ENCODE measurements at regions not wholly inside any gene's neighbourhood (a gene's known extent, or its start where the extent isn't known, plus 50 kb on each side); places are given as distances from the start of the nearest gene placed in this dataset.
"Not testable (repeated sequence)": the region's sequence is repeated elsewhere in the genome, so short reads cannot be mapped to it uniquely, and the experiment has no call there.

DNA sequence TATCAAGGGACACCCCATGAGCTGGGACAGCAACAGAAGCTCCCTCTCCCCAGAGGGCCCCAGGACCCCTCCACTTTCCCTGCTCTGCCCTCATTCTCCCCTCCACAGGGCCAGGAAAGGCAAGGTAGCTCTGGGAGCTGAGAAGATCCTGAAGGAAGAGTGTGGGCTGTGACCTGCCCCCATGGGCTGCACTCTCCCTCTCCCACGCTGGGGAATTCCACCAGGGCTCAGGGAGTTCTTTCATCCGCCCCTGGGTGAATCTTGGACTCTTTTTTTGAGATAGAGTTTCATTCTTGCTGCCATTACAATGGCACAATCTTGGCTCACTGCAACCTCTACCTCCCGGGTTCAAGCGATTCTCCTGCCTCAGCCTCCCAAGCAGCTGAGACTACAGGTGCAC lies 73.8 kb downstream of the C9orf50 start:
- ChIA-PET CTCF (interaction anchor here (0.6 to 1.7 kb wide), 4 partner anchors 12 to 655 kb away, joined by 3 to 4 read pairs (median 4); no protein-coding TSS in a partner anchor), POLR2A (interaction anchor here (0.8 to 1.8 kb wide), 2 partner anchors 50 to 369 kb away, joined by 3 to 6 read pairs; partner anchors contain the start of gene IER5L)
- H3F3A ChIP-seq (replicated peaks; ENCODE audit: insufficient read depth), result peaks cover 7% of the 10 kb centered on the region
- H3K36me3 ChIP-seq (replicated peaks in 1 of 2; ENCODE audit: control insufficient read depth in 1 of 2, insufficient read depth in 2 of 2, low read length in 1 of 2), result no peaks in the 10 kb centered on the region
- no peaks in the 10 kb centered on the region for H4K20me1 ChIP-seq (ENCODE audit: insufficient read depth)
- TF ChIP-seq RXRA (IDR thresholded peaks at IDR 0.05; ENCODE audit: borderline replicate concordance, low read depth) (no peak), NFIC (IDR thresholded peaks at IDR 0.05; ENCODE audit: borderline replicate concordance) (no peak), TCF12 (IDR thresholded peaks at IDR 0.05) (no peak), NRF1 (IDR thresholded peaks at IDR 0.05; ENCODE audit: low read depth, low read length) (no peak), FOXM1 (IDR thresholded peaks at IDR 0.05; ENCODE audit: low read depth) (no peak), SIN3A (IDR thresholded peaks at IDR 0.05; ENCODE audit: borderline replicate concordance, low read depth, low read length) (no peak), FOSL2 (IDR thresholded peaks at IDR 0.05; ENCODE audit: borderline replicate concordance, low read depth) (no peak), JUND (IDR thresholded peaks at IDR 0.05) (no peak), POLR2AphosphoS5 (IDR thresholded peaks at IDR 0.05; ENCODE audit: low read depth, low read length) (no peak), RCOR1 (IDR thresholded peaks at IDR 0.05; ENCODE audit: low read length) (no peak)
- TF ChIP-seq, protein P1, sequence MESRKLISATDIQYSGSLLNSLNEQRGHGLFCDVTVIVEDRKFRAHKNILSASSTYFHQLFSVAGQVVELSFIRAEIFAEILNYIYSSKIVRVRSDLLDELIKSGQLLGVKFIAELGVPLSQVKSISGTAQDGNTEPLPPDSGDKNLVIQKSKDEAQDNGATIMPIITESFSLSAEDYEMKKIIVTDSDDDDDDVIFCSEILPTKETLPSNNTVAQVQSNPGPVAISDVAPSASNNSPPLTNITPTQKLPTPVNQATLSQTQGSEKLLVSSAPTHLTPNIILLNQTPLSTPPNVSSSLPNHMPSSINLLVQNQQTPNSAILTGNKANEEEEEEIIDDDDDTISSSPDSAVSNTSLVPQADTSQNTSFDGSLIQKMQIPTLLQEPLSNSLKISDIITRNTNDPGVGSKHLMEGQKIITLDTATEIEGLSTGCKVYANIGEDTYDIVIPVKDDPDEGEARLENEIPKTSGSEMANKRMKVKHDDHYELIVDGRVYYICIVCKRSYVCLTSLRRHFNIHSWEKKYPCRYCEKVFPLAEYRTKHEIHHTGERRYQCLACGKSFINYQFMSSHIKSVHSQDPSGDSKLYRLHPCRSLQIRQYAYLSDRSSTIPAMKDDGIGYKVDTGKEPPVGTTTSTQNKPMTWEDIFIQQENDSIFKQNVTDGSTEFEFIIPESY (IDR thresholded peaks at IDR 0.05; ENCODE audit: borderline replicate concordance, low read depth), result no peak
- H3K4me1 ChIP-seq (ENCODE audit: control insufficient read depth in 1 of 2, insufficient read depth in 2 of 2, low read depth in 1 of 2, low read length in 1 of 2), result peaks cover 3 to 9% of the 10 kb centered on the region in 2 experiments; a peak in 2 of 4 replicates
- H3K9me3 ChIP-seq, result no peaks in the 10 kb centered on the region
- H3K27me3 ChIP-seq (ENCODE audit: insufficient read depth), result no peaks in the 10 kb centered on the region
- no peak overlapping the region for H3K27ac ChIP-seq (ENCODE audit: low read depth in 2 of 2, low read length in 1 of 2)
- no peaks in the 10 kb centered on the region for H3K79me2 ChIP-seq (ENCODE audit: insufficient read depth)
- H3K4me2 ChIP-seq, result no peak overlapping the region
- H3K4me3 ChIP-seq (ENCODE audit: low read depth in 2 of 2, low read length in 1 of 2), result no peak overlapping the region
- no peak overlapping the region for H3K9ac ChIP-seq
- H3K9me2 ChIP-seq, result no peaks in the 10 kb centered on the region
- H2AFZ ChIP-seq (ENCODE audit: low read depth), result no peak overlapping the region
- no peak for DNase-seq
- WGBS (ENCODE audit: low lambda C conversion rate), result 72% methylated on average over 3 of the region's 4 CpGs

DNA sequence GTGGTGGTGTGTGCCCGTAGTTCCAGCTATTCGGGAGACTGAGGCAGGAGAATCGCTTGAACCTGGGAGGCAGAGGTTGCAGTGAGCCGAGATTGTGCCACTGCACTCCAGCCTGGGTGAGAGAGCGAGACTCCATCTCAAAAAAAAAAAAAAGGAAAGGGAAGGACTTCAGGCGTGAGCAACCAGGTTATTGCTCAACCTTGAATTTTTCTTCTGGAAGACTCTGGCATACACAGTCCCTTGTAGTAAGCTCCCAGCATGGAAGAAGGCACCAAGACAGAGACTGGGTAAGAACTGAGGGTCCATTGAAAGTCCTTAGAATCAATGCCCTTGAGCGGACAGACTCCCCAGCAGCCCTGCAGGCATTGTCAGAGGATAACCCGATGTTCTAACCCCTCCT lies 75.0 kb downstream of the C9orf50 start:
- POLR2A ChIA-PET, result not testable (repeated sequence)
- CTCF ChIA-PET, result interaction anchor here (1.6 kb wide), 1 partner anchor 65 kb away, joined by 3 read pairs; no protein-coding TSS in a partner anchor

DNA sequence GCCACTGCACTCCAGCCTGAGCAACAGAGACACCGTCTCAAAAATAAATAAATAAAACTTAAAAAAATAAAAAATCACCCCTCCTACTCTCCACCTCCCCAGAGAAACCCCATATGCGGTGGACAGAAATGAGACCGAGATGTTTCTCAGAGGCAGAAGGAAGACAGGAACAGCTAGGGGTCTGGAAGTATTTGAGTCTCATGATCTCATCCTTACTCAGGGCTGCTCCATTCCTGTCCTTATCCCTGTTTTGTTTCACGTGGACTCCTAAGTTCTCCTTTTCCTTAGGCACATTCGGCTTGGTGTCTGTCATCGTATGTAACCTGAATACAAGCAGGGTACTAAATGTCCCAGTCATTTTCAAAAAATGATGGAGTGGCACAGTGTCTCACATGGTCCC lies 76.1 kb downstream of the C9orf50 start:
- DNase-seq, result no peak
- POLR2A ChIA-PET, result no interaction called here
- WGBS (ENCODE audit: low lambda C conversion rate), result 68% methylated on average over 6 of the region's 6 CpGs

More for the DNA sequence above, 75.0 kb downstream of the C9orf50 start:
- not testable (repeated sequence) for DNase-seq; H3K4me1 ChIP-seq (ENCODE audit: control insufficient read depth in 1 of 2, insufficient read depth in 2 of 2, low read depth in 1 of 2, low read length in 1 of 2); H2AFZ ChIP-seq (ENCODE audit: low read depth); H3K4me2 ChIP-seq; H3K27ac ChIP-seq (ENCODE audit: low read depth in 2 of 2, low read length in 1 of 2); H3K9ac ChIP-seq; H3K79me2 ChIP-seq (ENCODE audit: insufficient read depth); H4K20me1 ChIP-seq (ENCODE audit: insufficient read depth); H3K27me3 ChIP-seq (ENCODE audit: insufficient read depth); H3K9me2 ChIP-seq; H3K4me3 ChIP-seq (ENCODE audit: low read depth in 2 of 2, low read length in 1 of 2); H3K36me3 ChIP-seq (replicated peaks in 1 of 2; ENCODE audit: control insufficient read depth in 1 of 2, insufficient read depth in 2 of 2, low read length in 1 of 2); H3F3A ChIP-seq (replicated peaks; ENCODE audit: insufficient read depth); H3K9me3 ChIP-seq
- WGBS (ENCODE audit: low lambda C conversion rate), result 96% methylated on average over 7 of the region's 8 CpGs

More for the DNA sequence above, 76.1 kb downstream of the C9orf50 start:
- Histone ChIP-seq H3K9me2 (no peaks in the 10 kb centered on the region), H3K4me1 (ENCODE audit: control insufficient read depth in 1 of 2, insufficient read depth in 2 of 2, low read depth in 1 of 2, low read length in 1 of 2) (peaks cover 0 to 6% of the 10 kb centered on the region in 2 experiments; a peak in 2 of 4 replicates), H3K9ac (no peak overlapping the region), H3K4me2 (no peak overlapping the region), H4K20me1 (ENCODE audit: insufficient read depth) (no peaks in the 10 kb centered on the region), H3K4me3 (ENCODE audit: low read depth in 2 of 2, low read length in 1 of 2) (no peak overlapping the region), H3F3A (replicated peaks; ENCODE audit: insufficient read depth) (peaks cover 7% of the 10 kb centered on the region), H3K27me3 (ENCODE audit: insufficient read depth) (no peaks in the 10 kb centered on the region), H3K79me2 (ENCODE audit: insufficient read depth) (no peaks in the 10 kb centered on the region), H3K36me3 (replicated peaks in 1 of 2; ENCODE audit: control insufficient read depth in 1 of 2, insufficient read depth in 2 of 2, low read length in 1 of 2) (no peaks in the 10 kb centered on the region), H3K9me3 (no peaks in the 10 kb centered on the region), H3K27ac (ENCODE audit: low read depth in 2 of 2, low read length in 1 of 2) (no peak overlapping the region), H2AFZ (ENCODE audit: low read depth) (no peak overlapping the region)
- TF ChIP-seq TEAD4 (IDR thresholded peaks at IDR 0.05; ENCODE audit: borderline replicate concordance, insufficient read depth) (no peak), FOSL2 (IDR thresholded peaks at IDR 0.05; ENCODE audit: borderline replicate concordance, low read depth) (no peak), RAD21 (IDR thresholded peaks at IDR 0.05; ENCODE audit: low read length) (no peak), JUND (IDR thresholded peaks at IDR 0.05) (no peak), GABPA (IDR thresholded peaks at IDR 0.05; ENCODE audit: low read depth) (no peak), TCF12 (IDR thresholded peaks at IDR 0.05) (no peak), TAF1 (IDR thresholded peaks at IDR 0.05; ENCODE audit: borderline replicate concordance, low read depth, low read length) (no peak), FOXJ3 (CRISPR knock-in tag; IDR thresholded peaks at IDR 0.05) (no peak), YY1 (IDR thresholded peaks at IDR 0.05; ENCODE audit: low read depth) (no peak), GATA2 (CRISPR knock-in tag; IDR thresholded peaks at IDR 0.05) (no peak), POLR2AphosphoS5 (IDR thresholded peaks at IDR 0.05; ENCODE audit: low read depth, low read length) (no peak)
- CTCF ChIA-PET, result interaction anchor here (0.6 kb wide), 1 partner anchor 28 kb away, joined by 3 read pairs; no protein-coding TSS in a partner anchor
